GM12878 (cell line): ENCODE measurements at regions not wholly inside any gene's neighbourhood (a gene's known extent, or its start where the extent isn't known, plus 50 kb on each side); places are given as distances from the start of the nearest gene placed in this dataset.
"Not testable (repeated sequence)": the region's sequence is repeated elsewhere in the genome, so short reads cannot be mapped to it uniquely, and the experiment has no call there.

ENCODE experiments used
- ATAC-seq: fragments of 200-7000 bp; cut with Tn5 transposase; 3 replicates; pipeline ENCODE4 v1.9.1; 2020; ENCODE audit warnings: mild to moderate bottlenecking, moderate library complexity
- BruUV-seq: library from RNA; stranded (reverse); fragments of 400-500 nt; replicated peaks from 2 replicates; lab custom pipeline; 2021; lab: Mats Ljungman, UMichigan
- CTCF ChIA-PET: fragments of 300-600 bp; sonication (Branson Sonifier 250); formaldehyde crosslinking; extraction: SDS; loops from one replicate; lab custom pipeline; 2021; ENCODE audit warnings: inconsistent platforms; lab: Yijun Ruan, JAX
- POLR2A ChIA-PET: fragments of 350-600 bp; formaldehyde crosslinking; extraction: SDS; loops from one replicate; lab custom pipeline; 2021; ENCODE audit warnings: inconsistent platforms; lab: Charles Lee
- RAD21 ChIA-PET: fragments of 300-600 bp; sonication (Branson Sonifier 250); formaldehyde crosslinking; loops from one replicate; lab custom pipeline; 2023; ENCODE audit warnings: antibody characterized with exemption; ENCODE audit not compliant: unreplicated experiment; lab: Charles Lee
- SMC1A ChIA-PET: fragments of 300-600 bp; sonication (Branson Sonifier 250); formaldehyde crosslinking; loops from one replicate; lab custom pipeline; 2023; ENCODE audit not compliant: unreplicated experiment, uncharacterized antibody; lab: Charles Lee
- DNase-seq: peaks from one replicate; pipeline ENCODE4 v3.0.0-alpha.2; 2011; ENCODE audit warnings: low read depth, low spot score
- FAIRE-seq: peaks from 3 replicates; lab custom pipeline; 2011; peaks lifted over from hg19 to GRCh38; lab: Jason Lieb, UNC
- H2AFZ ChIP-seq: 2 replicates; pipeline ENCODE4 v1.6.0; 2011; ENCODE audit warnings: low read depth, low read length, control low read depth; ENCODE audit not compliant: control insufficient read depth
- H3K27ac ChIP-seq: 2 replicates; pipeline ENCODE4 v1.5.1; 2011; ENCODE audit warnings: control low read depth; ENCODE audit not compliant: control insufficient read depth, insufficient read depth
- H3K27me3 ChIP-seq, 2 experiments: replicated peaks in 1 of 2; 2 replicates each; pipeline versions ENCODE4 v1.6.0 to v1.6.1; 2011; ENCODE audit warnings: low read length in 1 of 2; ENCODE audit not compliant: control insufficient read depth in 2 of 2, insufficient read depth in 2 of 2
- H3K36me3 ChIP-seq, 2 experiments: 2 replicates each; pipeline ENCODE4 v1.5.1; 2011; ENCODE audit warnings: low read length in 1 of 2; ENCODE audit not compliant: control insufficient read depth in 2 of 2, insufficient read depth in 2 of 2
- H3K4me1 ChIP-seq: 2 replicates; pipeline ENCODE4 v1.6.1; 2011; ENCODE audit warnings: mild to moderate bottlenecking, low read length, moderate library complexity, mixed read lengths; ENCODE audit not compliant: control insufficient read depth, insufficient read depth
- H3K4me2 ChIP-seq: 2 replicates; pipeline ENCODE4 v1.6.0; 2011; ENCODE audit warnings: control low read depth; ENCODE audit not compliant: control insufficient read depth, insufficient read depth
- H3K4me3 ChIP-seq: fragments of 200-600 bp; sonication (generic); 2 replicates; pipeline ENCODE4 v1.5.1; 2016
- H3K79me2 ChIP-seq: 2 replicates; pipeline ENCODE4 v1.6.0; 2011; ENCODE audit warnings: low read length; ENCODE audit not compliant: control insufficient read depth, insufficient read depth
- H3K9ac ChIP-seq: 2 replicates; pipeline ENCODE4 v1.8.0; 2011; ENCODE audit warnings: low read length, control low read depth, mixed read lengths; ENCODE audit not compliant: control insufficient read depth, insufficient read depth
- H3K9me3 ChIP-seq: replicated peaks from 3 replicates; pipeline ENCODE4 v1.5.1; 2011; ENCODE audit warnings: mild to moderate bottlenecking, low read length; ENCODE audit not compliant: control insufficient read depth, insufficient read depth
- H4K20me1 ChIP-seq: 2 replicates; pipeline ENCODE4 v1.6.0; 2011; ENCODE audit not compliant: control insufficient read depth, insufficient read depth
- ASH2L ChIP-seq: fragments of 300-600, 200-600 bp; sonication (generic); IDR thresholded peaks from 2 replicates; pipeline ENCODE4 v1.6.1; 2017; ENCODE audit warnings: low read depth, mild to moderate bottlenecking, borderline replicate concordance
- CHD2 ChIP-seq: IDR thresholded peaks from 2 replicates; pipeline ENCODE4 v1.6.1; 2011; ENCODE audit warnings: low read depth, low read length, improper control_type of control experiment, borderline replicate concordance
- CHD4 ChIP-seq: fragments of 200-600 bp; sonication (generic); IDR thresholded peaks from 2 replicates; pipeline ENCODE4 v1.6.1; 2016; ENCODE audit warnings: mild to moderate bottlenecking
- EED ChIP-seq: sonication (generic); IDR thresholded peaks from 2 replicates; pipeline ENCODE4 v1.6.1; 2016; ENCODE audit warnings: antibody characterized with exemption, low read depth
- HDGF ChIP-seq: fragments of 450-650 bp; IDR thresholded peaks from 2 replicates; pipeline ENCODE4 v1.6.1; 2016; ENCODE audit warnings: antibody characterized with exemption
- JUND ChIP-seq: IDR thresholded peaks from 2 replicates; pipeline ENCODE4 v1.6.1; 2012; ENCODE audit warnings: low read depth, mild to moderate bottlenecking, low read length, improper control_type of control experiment, moderate library complexity
- MXI1 ChIP-seq: fragments of 150-350 bp; IDR thresholded peaks from 2 replicates; pipeline ENCODE4 v1.6.1; 2011; ENCODE audit warnings: low read depth, mild to moderate bottlenecking, inconsistent platforms, low read length, improper control_type of control experiment
- NFIC ChIP-seq: IDR thresholded peaks from 2 replicates; pipeline ENCODE4 v1.6.1; 2012; ENCODE audit warnings: low read depth, mild to moderate bottlenecking, inconsistent platforms, low read length, moderate library complexity
- NFXL1 ChIP-seq: fragments of 450-650 bp; IDR thresholded peaks from 2 replicates; pipeline ENCODE4 v1.6.1; 2017; ENCODE audit warnings: antibody characterized with exemption, mild to moderate bottlenecking, borderline replicate concordance
- NRF1 ChIP-seq: conservative IDR thresholded peaks from 2 replicates; pipeline ENCODE4 v1.6.1; 2011; ENCODE audit warnings: mild to moderate bottlenecking, low read depth, low read length, improper control_type of control experiment
- SUPT20H ChIP-seq: IDR thresholded peaks from 2 replicates; pipeline ENCODE4 v1.6.1; 2011; ENCODE audit warnings: low read depth, mild to moderate bottlenecking, low read length, moderate library complexity, borderline replicate concordance; ENCODE audit not compliant: control insufficient read depth
- ZNF622 ChIP-seq: fragments of 450-650 bp; IDR thresholded peaks from 2 replicates; pipeline ENCODE4 v1.6.1; 2017; ENCODE audit warnings: mild to moderate bottlenecking, inconsistent platforms
- WGBS: methylation state at CpG from one replicate; pipeline ENCODE4 v1.1.6; 2016; ENCODE audit warnings: low lambda C conversion rate; ENCODE audit not compliant: insufficient replicate concordance, insufficient coverage; ENCODE audit errors: missing lambda C conversion rate; 5-methylcytosine and 5-hydroxymethylcytosine counted together
- in situ Hi-C: fragments of 300-500 bp; cut with MboI; formaldehyde crosslinking; loops from 9 replicates; pipeline ENCODE4 v1.14.3; 2018; ENCODE audit warnings: mixed read lengths
- intact Hi-C: fragments of 100-400 bp; cut with micrococcal nuclease; formaldehyde crosslinking; loops from one replicate; pipeline ENCODE4 v1.14.2; 2022; ENCODE audit not compliant: unreplicated experiment
- TF ChIP-seq, protein P1 (sequence below): fragments of 450-650 bp; conservative IDR thresholded peaks from 2 replicates; pipeline ENCODE4 v1.6.1; 2017; ENCODE audit warnings: mild to moderate bottlenecking, moderate library complexity

DNA sequence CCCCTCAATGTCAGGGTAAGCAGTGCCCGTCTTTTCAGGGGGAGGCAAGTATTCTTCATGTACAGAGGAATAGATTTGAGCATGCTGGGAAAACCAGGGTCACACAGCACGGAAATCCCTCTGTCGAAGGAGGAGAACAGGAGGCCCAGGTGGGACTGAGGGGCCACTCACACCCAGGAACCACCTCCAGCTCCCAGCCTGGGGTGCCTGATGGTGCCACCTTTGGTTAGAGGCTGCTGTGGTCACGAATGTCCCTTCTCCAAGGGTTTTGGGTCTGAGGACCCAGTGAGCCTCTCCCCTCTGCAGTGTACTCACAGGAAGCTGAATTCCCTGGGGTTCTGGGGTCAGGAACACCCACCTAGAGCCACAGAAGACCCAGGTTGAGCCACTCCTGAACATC lies 197.3 kb downstream of the ANKRD30B start (continued):
- TF ChIP-seq, protein P1, sequence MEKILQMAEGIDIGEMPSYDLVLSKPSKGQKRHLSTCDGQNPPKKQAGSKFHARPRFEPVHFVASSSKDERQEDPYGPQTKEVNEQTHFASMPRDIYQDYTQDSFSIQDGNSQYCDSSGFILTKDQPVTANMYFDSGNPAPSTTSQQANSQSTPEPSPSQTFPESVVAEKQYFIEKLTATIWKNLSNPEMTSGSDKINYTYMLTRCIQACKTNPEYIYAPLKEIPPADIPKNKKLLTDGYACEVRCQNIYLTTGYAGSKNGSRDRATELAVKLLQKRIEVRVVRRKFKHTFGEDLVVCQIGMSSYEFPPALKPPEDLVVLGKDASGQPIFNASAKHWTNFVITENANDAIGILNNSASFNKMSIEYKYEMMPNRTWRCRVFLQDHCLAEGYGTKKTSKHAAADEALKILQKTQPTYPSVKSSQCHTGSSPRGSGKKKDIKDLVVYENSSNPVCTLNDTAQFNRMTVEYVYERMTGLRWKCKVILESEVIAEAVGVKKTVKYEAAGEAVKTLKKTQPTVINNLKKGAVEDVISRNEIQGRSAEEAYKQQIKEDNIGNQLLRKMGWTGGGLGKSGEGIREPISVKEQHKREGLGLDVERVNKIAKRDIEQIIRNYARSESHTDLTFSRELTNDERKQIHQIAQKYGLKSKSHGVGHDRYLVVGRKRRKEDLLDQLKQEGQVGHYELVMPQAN = no peak
- TF ChIP-seq EED (no peak), ZNF622 (no peak), CHD4 (no peak), NFIC (no peak), ASH2L (no peak), CHD2 (no peak), JUND (no peak), SUPT20H (no peak), NFXL1 (no peak)

DNA sequence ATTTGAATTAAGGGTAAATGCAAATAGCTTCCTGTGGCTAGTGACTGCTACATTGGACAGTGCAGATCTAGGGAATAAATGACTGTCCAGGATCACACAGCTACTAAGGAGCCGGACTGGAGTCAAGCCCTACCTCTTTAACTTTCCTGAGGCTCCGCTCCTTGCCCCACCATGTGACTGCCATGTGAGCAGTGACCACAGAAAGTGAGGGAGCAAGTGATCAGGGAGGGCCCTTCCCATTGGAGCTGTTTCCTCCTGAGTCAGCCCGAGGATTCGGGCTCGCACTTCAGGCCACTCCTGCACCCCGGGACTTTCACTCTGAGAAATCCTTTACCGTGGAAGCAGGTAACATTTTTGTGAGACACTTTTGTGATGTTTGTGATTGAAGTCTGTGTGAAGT lies 198.0 kb downstream of the ANKRD30B start:
- ChIA-PET RAD21 (no interaction called here), CTCF (no interaction called here), POLR2A (no interaction called here), SMC1A (no interaction called here)
- H3K27ac ChIP-seq = no peak overlapping the region
- no peak for DNase-seq
- BruUV-seq = no TSS peak
- FAIRE-seq = no peak
- 26% methylated on average over 7 of the region's 7 CpGs for WGBS
- no peaks in the 10 kb centered on the region for H3K27me3 ChIP-seq
- H3K4me3 ChIP-seq = no peak overlapping the region
- H2AFZ ChIP-seq = no peak overlapping the region
- intact Hi-C loops = no loop called here
- H3K79me2 ChIP-seq = no peaks in the 10 kb centered on the region
- no peak for TF ChIP-seq SUPT20H
- no peak for TF ChIP-seq HDGF
- TF ChIP-seq NRF1 = no peak
- TF ChIP-seq MXI1 = no peak
- H4K20me1 ChIP-seq = no peaks in the 10 kb centered on the region
- H3K4me1 ChIP-seq = no peaks in the 10 kb centered on the region
- in situ Hi-C loops = no loop called here
- ATAC-seq = no peak
- H3K36me3 ChIP-seq = no peaks in the 10 kb centered on the region
- H3K9ac ChIP-seq = no peak overlapping the region
- H3K4me2 ChIP-seq = no peak overlapping the region
- no peaks in the 10 kb centered on the region; the same call in 2 of the 3 replicates for H3K9me3 ChIP-seq

- intact Hi-C loops, FAIRE-seq: not testable (repeated sequence)
Measured at GRCh38 chr18:14946741-14947470, 198.9 kb downstream of the ANKRD30B start.

More at GRCh38 chr18:14946741-14947470, 198.9 kb downstream of the ANKRD30B start:
- H3K27ac ChIP-seq, RAD21 ChIA-PET, BruUV-seq, DNase-seq, H3K9ac ChIP-seq, H3K9me3 ChIP-seq, SMC1A ChIA-PET, H3K79me2 ChIP-seq, in situ Hi-C loops, H2AFZ ChIP-seq, POLR2A ChIA-PET, H4K20me1 ChIP-seq, H3K4me3 ChIP-seq, H3K4me2 ChIP-seq, H3K4me1 ChIP-seq, H3K27me3 ChIP-seq, H3K36me3 ChIP-seq, ATAC-seq: not testable (repeated sequence)
- 15% methylated on average over 7 of the region's 7 CpGs for WGBS
- CTCF ChIA-PET = interaction anchor here (0.6 kb wide), 1 partner anchor 19 kb away, joined by 3 read pairs; no protein-coding TSS in a partner anchor
